Stimulated activated CD4-positive, alpha-beta T cell treated with anti-CD3 and anti-CD28 coated beads, TNF-alpha, amount 100 ng/mL, for 4 hours (primary cell): ENCODE measurements at regions not wholly inside any gene's neighbourhood (a gene's known extent, or its start where the extent isn't known, plus 50 kb on each side); places are given as distances from the start of the nearest gene placed in this dataset.
"Not testable (repeated sequence)": the region's sequence is repeated elsewhere in the genome, so short reads cannot be mapped to it uniquely, and the experiment has no call there.

Experiments used
- DNase-seq, 3 experiments: peaks; one replicate each; pipeline ENCODE4 v3.0.0-alpha.2; 2020; ENCODE audit warnings: low read depth in 3 of 3

DNA sequence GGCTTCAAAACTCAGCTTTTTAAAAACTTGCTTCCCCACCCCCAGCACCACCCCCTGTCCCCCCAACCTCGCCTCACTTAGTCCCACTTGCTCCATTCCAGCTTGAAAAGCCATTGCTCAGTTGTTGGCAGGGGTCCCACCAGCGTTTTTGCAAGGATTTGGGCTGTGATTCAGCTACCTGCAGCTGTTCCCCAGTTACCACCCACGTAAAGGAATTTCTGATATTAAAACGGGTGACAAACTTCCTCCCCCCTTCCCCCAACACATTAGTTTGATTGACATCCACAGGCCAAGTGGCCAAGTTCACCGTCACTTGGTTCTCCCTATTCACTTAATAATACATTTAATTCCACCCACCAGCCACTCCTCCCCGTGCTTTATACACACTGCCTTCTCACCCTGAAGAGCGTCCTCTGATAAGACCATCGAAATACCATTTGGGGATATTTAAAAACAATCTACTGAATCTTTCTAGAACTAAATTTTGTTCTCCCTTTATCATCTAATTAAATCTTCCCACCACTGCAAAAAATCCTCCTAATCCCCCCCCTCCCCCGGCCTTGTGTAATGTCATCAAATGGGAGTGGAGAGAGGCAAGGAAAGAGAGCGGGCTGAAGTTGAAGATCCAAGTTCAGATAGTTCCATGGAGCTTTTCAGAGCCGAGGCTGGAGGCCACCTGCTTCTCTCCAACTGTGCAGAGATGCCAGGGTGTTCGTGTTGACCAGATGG, 55.1 kb downstream of the SOX9 start:
- DNase-seq, result no peak

- DNase-seq, result no peak
Observed at GRCh38 chr17:72176516-72176851, 55.7 kb downstream of the SOX9 start.

DNA sequence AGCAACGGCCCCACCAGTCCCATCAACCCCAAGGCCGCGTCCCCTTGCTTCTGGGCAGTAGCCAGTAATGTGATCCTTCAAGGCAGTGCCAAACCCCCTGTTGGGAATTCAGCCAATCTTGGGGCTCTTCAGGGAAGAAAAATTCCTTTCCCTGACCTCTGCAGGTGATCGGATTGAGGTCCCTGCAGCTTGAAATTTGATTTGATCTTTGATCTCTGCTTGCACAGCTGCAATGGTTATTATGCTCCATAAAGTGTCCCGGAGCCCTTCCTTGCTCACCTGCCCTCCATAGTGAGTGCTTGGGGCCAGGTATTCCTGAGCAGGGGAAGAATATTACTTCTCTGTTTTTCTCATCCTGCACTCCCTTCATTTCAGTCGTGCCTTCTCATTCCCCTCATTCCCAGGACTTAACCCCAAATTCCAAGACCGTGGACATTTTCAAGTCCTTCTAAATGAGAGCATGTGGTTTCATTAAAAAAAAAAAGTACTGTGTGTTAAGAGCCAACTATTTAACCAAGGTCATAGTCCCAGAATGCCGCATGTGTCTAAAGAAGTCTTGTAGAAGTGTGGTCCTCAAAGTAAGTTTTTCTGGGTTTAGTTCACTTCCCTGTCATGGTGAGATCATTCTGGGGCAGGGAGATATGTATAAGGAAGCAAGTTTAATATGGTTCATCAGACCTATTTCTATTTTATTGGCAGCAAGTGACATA, 56.3 kb downstream of the SOX9 start:
- DNase-seq, result no peak

DNA sequence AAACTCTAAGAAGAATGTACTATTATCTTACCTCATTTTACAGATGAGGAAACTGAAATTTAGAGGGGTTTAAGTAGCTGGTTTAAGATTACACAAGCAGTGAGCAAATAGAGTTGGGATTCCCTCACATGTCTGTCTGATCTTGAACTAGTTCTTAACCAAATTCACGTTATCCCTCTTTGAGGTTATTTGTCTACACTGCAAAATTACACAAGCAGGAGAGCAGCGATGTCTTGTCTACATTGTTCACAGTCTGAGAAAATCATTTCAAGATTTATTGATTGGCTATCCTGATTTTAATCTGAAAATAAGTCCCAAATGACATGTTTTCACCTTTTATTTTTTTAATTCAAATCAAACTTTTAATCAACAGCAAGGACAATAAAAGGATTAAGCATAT, 56.9 kb downstream of the SOX9 start:
- no peak for DNase-seq

DNA sequence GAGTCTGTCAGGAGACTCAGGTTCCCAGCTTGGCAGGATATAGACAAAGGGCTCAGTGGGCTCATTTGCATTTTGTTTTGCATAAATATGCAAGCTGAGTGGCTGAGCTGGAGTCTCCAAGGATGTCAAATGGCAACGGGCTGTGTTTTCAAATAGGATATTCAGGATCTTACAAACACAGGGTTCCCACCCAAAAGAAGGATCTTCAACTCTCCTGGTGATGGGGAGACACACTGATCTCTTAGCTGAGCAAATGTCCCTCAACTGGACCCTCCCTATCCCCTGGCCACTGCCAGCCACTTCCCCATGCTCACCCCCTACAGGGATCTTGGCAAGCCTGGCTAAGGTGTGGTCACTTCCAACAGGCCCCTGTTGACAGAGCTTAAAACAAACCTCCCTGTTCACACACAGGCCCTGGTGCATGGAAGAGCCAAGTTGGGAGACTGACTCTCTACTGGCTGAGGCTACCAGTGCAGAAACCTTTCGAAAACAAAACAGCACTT, 61.6 kb downstream of the SOX9 start:
- no peak for DNase-seq

GRCh38 chr17:72183194-72183685, 62.4 kb downstream of the SOX9 start:
- DNase-seq, result no peak

- no peak for DNase-seq
Observed at GRCh38 chr17:72184805-72185204, 64.0 kb downstream of the SOX9 start.

DNA sequence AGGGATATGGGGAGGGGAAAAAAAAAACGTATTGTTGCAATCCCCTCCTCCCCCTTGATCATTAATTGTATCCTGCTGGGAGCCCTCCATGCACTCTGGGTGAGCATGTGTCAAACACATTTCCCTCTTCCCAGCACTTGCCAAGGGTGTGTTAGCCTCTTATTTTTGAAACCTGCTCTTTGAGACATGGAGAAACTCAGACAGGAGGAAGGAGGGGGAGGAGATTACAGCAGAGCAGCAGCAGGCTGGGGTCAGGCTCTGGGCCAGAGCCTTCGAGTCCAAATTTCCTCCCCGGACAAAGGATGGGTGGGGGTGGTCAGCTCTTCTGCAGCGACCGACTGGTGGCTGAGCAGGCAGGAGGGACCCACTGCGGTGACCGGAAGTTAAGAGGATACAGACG, 64.7 kb downstream of the SOX9 start:
- no peak for DNase-seq

- DNase-seq, result no peak
Observed at GRCh38 chr17:72187556-72187955, 66.7 kb downstream of the SOX9 start.

DNA sequence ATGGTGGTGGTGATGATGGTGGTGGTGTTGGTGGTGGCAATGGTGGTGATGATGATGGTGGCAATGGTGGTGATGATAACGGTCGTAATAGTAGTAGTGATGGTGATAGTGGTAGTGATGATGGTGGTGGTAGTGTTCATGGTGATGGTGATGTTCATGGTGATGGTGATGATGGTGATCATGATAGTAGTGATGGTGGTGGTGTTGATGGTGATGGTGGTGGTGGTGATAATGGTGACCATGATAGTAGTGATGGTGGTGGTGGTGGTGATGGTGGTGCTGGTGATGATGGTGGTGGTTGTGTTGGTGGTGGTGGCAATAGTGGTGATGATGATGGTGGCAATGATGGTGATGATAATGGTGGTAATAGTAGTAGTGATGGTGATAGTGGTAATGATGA, 68.0 kb downstream of the SOX9 start:
- DNase-seq, result no peak

- DNase-seq, result no peak
Observed at GRCh38 chr17:72189768-72190593, 69.2 kb downstream of the SOX9 start.

- DNase-seq, result no peak
Observed at GRCh38 chr17:72191356-72191755, 70.5 kb downstream of the SOX9 start.

DNA sequence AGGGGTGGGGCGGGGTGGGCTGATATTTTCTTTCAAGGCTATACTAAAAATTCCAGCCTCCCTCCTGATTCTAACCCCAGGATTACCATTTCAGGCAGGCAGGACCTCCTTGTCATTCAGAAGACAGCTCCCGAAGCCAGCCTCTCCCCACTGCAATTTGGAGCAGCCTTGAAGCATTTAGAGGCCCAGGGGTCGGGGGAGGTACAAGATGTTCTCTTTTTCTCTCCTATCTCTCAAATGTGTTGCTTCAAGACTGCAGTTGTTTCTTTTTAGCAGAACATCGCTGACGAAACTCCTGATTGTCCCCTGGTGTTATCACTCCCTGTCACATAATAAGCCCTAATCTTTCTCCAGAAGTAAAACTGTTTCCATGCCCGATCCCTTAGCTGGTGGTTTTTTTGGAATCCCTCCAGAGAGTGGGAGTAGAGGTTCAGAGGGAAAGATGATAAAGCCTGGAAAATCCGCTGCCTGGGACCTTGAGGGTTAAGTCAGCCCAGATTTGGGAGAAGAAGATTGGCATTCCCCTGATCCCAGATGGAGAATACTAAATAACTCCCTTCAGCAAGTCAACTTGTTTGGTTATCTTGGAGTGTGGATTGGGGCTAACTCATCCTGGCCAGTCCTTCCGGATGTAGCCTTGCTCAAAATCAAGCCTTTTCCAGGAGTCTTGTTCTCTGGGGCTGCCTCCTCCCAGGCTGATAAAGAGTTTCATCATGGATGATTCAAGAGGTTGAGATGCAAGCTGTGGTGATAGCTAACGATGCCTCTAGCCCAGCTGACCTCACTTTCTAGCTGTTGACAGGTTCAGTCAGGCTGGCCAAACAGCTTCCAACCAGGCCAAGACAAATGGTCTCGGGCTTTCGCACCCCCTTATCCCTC, 71.3 kb downstream of the SOX9 start:
- DNase-seq, result no peak

DNA sequence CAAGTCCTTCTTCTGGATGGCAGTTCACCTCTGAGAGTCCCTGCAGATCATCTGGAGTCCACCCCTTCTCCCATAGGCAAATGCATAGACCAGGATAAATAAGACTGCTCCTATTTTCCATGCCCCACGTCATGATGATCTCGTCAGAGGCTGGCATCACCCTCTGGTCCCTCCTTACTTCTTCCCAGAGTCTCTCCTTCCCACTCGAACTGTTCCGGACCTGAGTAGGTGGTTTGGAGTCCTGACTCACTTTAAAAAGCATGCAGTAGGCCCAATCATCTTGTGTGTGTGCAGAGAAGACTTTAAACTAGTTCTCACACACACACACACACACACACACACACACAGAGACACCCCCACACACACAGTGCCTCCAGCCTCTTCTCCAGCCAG, 72.0 kb downstream of the SOX9 start:
- DNase-seq, result no peak

DNA sequence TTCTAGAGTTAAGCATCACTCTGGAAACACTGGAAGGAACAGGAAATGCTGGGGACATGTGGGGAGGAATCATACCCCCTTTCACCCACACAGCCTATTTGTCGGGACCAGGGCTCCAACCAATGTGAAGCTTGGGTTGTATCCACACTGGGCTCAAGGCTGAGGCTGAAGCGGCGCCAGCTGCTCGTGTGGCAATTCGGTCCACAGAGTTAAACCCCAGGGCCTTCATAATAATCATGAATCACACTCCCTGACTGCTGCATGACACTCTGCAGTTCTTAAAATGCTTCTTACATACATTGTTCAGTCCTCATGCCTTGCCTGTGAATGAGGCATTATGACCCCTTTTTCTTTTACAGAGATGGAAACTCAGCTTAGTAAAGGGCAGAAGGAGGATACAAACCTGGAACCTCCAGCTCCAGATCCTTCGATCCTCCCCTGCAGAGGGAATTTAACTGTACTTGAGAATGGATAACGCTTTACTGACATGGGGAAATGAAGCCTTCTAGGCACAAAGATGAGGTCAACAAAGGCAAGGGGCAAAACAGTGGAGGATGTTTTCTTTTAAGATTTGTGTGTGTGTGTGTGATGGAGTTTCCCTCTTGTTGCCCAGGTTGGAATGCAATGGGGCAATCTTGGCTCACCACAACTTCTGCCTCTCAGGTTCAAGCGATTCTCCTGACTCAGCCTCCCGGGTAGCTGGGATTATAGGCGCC, 72.7 kb downstream of the SOX9 start:
- no peak for DNase-seq

GRCh38 chr17:72194107-72194440, 73.3 kb downstream of the SOX9 start:
- not testable (repeated sequence) for DNase-seq

GRCh38 chr17:72199256-72199655, 78.4 kb downstream of the SOX9 start:
- no peak for DNase-seq

DNA sequence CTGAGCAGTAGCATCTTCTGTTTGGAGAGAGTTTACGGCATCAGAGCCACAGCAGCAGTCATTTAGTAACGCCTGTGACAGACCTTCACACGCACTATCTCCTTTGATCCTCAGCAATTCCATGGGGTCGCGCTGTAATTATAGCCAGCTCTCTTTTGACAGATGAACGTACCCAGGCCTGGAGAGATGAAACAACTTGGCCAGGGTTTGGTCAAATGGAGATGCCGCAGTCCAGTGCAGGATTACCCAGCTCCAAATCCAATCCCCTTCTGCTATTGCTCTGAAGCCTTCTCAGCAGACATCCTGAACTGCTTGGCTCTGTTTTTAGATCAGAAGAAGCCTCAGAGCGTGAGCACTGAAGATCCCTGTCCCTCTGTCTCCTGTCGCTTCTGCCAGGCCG, 83.9 kb downstream of the SOX9 start:
- DNase-seq, result no peak

DNA sequence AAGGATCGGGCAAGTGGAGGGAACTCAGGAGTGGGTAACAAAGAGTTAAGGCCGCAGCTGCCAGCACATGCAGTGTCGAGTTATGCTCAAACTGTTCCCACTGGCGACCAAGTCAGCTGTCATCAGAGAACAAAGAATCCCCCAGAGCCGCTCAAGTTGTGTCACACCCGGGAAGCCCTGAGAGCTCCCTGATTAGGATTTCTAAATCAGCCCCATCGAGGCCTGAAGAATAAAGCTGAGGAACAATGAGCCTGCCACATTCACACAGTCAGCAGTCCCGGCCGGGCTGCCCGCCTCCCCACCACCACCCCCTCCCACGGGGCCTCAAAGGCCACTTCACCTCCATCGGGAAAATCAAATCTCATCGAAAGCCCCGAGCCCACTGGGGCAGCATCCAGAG, 84.5 kb downstream of the SOX9 start:
- no peak for DNase-seq

- no peak for DNase-seq
Observed at GRCh38 chr17:72205822-72206221, 85.0 kb downstream of the SOX9 start.

- no peak for DNase-seq
Observed at GRCh38 chr17:72206376-72206775, 85.6 kb downstream of the SOX9 start.
